ENCODE measurements at regions not wholly inside any gene's neighbourhood (a gene's known extent, or its start where the extent isn't known, plus 50 kb on each side); places are given as distances from the start of the nearest gene placed in this dataset.

DNA sequence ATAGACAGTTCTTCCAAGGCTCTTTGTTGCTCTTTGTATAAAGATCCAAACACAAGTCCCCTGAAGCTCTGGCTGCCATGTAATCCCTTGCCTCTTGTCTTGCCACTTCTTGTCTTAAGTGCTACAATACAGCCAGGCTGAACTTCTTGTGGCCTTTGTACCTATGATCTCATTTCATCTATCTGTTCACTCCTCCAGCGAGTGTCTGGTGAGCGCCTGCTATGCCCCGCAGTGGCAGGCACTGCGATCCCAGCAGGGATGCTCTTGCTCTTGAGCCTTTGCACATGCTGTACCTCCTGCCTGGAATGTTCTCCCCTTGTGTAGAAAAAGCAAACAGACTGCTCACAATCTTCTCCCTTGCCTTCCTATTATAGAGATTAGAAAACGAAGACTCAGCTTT is 81.9 kb upstream of the ADPGK start:
- Histone ChIP-seq H3K4me1 (no peaks in the 10 kb centered on the region), H3K36me3 (no peaks in the 10 kb centered on the region), H3K4me3 (no peak overlapping the region), H3K9me3 (no peaks in the 10 kb centered on the region), H3K27me3 (no peaks in the 10 kb centered on the region), H3K27ac (no peak overlapping the region)
- no peak for TF ChIP-seq CTCF (IDR thresholded peaks at IDR 0.05)
- no peak for DNase-seq
- intact Hi-C loops (cut with DNase I; ENCODE audit: low total_unique reads), result no loop called here

- no peak for TF ChIP-seq CTCF (IDR thresholded peaks at IDR 0.05)
- DNase-seq, result no peak
- H3K36me3 ChIP-seq, result no peaks in the 10 kb centered on the region
- no peaks in the 10 kb centered on the region for H3K27me3 ChIP-seq
- intact Hi-C loops (cut with DNase I; ENCODE audit: low total_unique reads), result no loop called here
- no peaks in the 10 kb centered on the region for H3K9me3 ChIP-seq
- H3K4me1 ChIP-seq, result no peaks in the 10 kb centered on the region
- no peak overlapping the region for H3K27ac ChIP-seq
- no peak overlapping the region for H3K4me3 ChIP-seq
Measured at GRCh38 chr15:72864681-72865080, 81.1 kb upstream of the ADPGK start.

GRCh38 chr15:72861354-72861910 is 77.9 kb upstream of the ADPGK start:
- Histone ChIP-seq H3K36me3 (no peaks in the 10 kb centered on the region), H3K27ac (no peak overlapping the region), H3K9me3 (no peaks in the 10 kb centered on the region), H3K4me1 (no peaks in the 10 kb centered on the region), H3K4me3 (no peak overlapping the region), H3K27me3 (no peaks in the 10 kb centered on the region)
- no peak for DNase-seq
- no peak for TF ChIP-seq CTCF (IDR thresholded peaks at IDR 0.05)
- intact Hi-C loops (cut with DNase I; ENCODE audit: low total_unique reads), result no loop called here

GRCh38 chr15:72859757-72860145 is 76.2 kb upstream of the ADPGK start:
- Histone ChIP-seq H3K9me3 (no peaks in the 10 kb centered on the region), H3K4me1 (no peaks in the 10 kb centered on the region), H3K27me3 (no peaks in the 10 kb centered on the region), H3K27ac (no peak overlapping the region), H3K4me3 (no peak overlapping the region), H3K36me3 (no peaks in the 10 kb centered on the region)
- no peak for TF ChIP-seq CTCF (IDR thresholded peaks at IDR 0.05)
- DNase-seq, result no peak
- intact Hi-C loops (cut with DNase I; ENCODE audit: low total_unique reads), result no loop called here

- Histone ChIP-seq H3K36me3 (no peaks in the 10 kb centered on the region), H3K4me3 (no peak overlapping the region), H3K4me1 (no peaks in the 10 kb centered on the region), H3K9me3 (no peaks in the 10 kb centered on the region), H3K27me3 (no peaks in the 10 kb centered on the region), H3K27ac (no peak overlapping the region)
- no peak for TF ChIP-seq CTCF (IDR thresholded peaks at IDR 0.05)
- intact Hi-C loops (cut with DNase I; ENCODE audit: low total_unique reads), result no loop called here
- no peak for DNase-seq
Measured at GRCh38 chr15:72859017-72859756, 75.6 kb upstream of the ADPGK start.
